SK-N-SH (cell line): ENCODE measurements at regions not wholly inside any gene's neighbourhood (a gene's known extent, or its start where the extent isn't known, plus 50 kb on each side); places are given as distances from the start of the nearest gene placed in this dataset.

Source experiments
- CTCF ChIP-seq: fragments of 200-600 bp; sonication (generic); IDR thresholded peaks from 2 replicates; pipeline ENCODE4 v1.6.1; 2017; ENCODE audit warnings: antibody characterized with exemption, mild to moderate bottlenecking, moderate library complexity
- RFX5 ChIP-seq: IDR thresholded peaks from 2 replicates; pipeline ENCODE4 v1.6.1; 2012; ENCODE audit warnings: mild to moderate bottlenecking, improper control_type of control experiment, low read length
- TCF12 ChIP-seq: IDR thresholded peaks from 2 replicates; pipeline ENCODE4 v1.4.0; 2012

GRCh38 chr14:82366803-82367202, 833.1 kb upstream of the SEL1L start:
- TF ChIP-seq CTCF (no peak), TCF12 (no peak), RFX5 (no peak)
